HG02623 (cell line): ENCODE measurements at regions not wholly inside any gene's neighbourhood (a gene's known extent, or its start where the extent isn't known, plus 50 kb on each side); places are given as distances from the start of the nearest gene placed in this dataset.
"Not testable (repeated sequence)": the region's sequence is repeated elsewhere in the genome, so short reads cannot be mapped to it uniquely, and the experiment has no call there.

Experiments
- ATAC-seq: cut with Tn5 transposase; IDR thresholded peaks from one replicate; pipeline ENCODE4 v1.9.1; 2021; ENCODE audit warnings: moderate library complexity; ENCODE audit not compliant: unreplicated experiment

DNA sequence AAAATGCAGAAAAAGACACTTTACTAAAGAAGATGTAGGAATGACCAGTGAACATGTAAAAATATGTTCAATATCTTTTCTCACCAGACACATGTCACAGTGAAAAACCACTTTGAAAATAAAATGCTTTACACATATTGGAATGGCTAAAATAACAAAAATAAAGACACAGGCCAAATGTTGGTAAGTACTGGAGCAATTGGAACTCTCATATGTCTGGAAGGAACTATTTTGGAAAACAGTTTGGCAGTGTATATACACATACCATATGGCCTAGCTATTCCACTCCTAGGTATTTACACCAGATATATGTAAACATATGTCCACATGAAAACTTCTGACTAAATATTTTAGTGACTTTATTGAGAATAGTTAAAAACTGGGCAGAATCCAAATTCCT is 927.2 kb downstream of the BRINP3 start:
- no peak for ATAC-seq

DNA sequence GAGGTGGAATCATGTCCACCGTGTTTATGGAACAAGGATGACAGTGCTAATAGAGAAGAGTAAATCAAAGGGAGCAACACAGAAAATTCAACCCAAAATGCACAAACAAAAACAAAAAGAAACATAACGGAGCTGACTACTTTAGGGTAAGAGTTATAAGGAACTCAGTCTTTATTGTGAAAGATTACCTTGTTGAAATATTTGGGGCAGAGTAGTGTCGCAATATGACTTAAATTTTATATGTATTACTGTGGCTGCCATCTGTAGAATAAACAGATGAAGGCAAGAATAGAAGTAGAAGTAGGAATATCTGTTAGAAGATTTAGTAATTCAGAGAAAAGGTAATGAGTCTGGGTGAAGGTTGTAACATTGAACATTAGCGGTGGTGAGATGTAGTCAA is 913.9 kb downstream of the BRINP3 start:
- no peak for ATAC-seq

GRCh38 chr1:189567890-189568289 is 909.8 kb downstream of the BRINP3 start:
- ATAC-seq, result no peak

GRCh38 chr1:189596197-189596596 is 881.5 kb downstream of the BRINP3 start:
- no peak for ATAC-seq

- no peak for ATAC-seq
Observed at GRCh38 chr1:189597083-189597482, 880.6 kb downstream of the BRINP3 start.

DNA sequence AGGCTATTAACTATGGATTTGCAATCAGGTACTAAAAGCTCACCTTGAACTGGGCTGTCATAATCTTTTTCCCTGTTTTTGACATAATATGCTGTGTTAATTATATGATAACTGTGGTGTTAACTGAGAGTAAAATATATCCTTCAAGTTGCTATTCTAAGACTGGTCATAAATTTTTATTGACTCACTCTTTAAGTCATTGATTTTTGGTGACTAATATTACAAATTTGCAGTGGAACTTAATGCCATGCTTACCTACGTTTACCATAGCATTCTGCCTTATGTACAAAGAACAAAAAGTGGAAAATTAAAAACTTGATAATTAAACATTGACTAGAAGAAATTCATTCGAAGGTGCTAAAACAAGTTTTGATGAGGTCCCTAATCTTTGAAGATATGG is 872.4 kb downstream of the BRINP3 start:
- ATAC-seq, result no peak

- no peak for ATAC-seq
Observed at GRCh38 chr1:189606047-189606446, 871.6 kb downstream of the BRINP3 start.

DNA sequence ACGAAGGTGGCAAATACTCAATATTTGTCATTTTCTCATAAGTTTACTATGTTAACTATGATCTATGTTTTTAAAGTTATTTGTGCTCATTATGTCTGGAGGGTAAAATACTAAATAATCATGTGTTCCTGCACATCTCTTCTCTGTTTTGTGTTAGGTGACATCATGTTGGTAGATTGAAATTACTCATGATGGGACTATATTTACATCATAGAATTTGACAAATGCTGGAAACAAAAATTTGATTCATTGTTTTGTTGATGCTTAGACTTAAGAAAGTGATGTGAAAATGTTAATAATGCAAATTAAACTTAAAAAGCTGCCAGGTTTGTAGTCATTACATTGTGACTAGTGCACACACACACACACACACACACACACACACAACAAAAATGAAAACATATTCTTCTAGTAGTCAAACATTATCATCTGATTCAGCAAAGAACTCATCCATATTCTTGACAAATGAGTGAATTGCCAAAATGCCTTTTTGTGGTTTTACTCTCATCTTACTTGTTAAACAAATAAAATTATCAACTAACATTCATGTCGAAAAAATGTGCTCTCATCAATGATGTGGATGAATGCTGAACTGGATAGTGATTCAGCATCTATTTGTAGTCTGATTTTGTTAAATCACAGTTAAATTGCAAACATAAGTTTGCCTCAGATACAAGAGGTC is 870.7 kb downstream of the BRINP3 start:
- ATAC-seq, result no peak

GRCh38 chr1:189607477-189608096 is 870.1 kb downstream of the BRINP3 start:
- no peak for ATAC-seq

DNA sequence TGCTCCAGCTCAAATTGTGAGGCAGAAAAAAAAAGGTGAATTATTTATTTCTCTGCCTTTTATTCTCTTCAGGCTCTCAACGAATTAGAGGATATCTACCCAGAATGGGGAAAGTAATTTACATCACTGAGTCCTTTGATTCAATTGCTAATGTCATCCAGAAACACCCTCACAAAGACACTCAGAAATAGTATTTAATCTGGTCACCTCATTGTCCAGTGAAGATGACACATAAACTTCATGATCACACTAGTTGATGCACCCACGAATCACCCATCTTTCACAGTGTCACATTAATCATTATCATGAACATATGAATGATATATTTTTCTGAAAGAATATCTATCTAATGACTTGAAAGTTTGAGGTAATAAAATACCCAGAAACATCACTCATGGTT is 868.5 kb downstream of the BRINP3 start:
- no peak for ATAC-seq

GRCh38 chr1:189616893-189617292 is 860.8 kb downstream of the BRINP3 start:
- ATAC-seq, result no peak

DNA sequence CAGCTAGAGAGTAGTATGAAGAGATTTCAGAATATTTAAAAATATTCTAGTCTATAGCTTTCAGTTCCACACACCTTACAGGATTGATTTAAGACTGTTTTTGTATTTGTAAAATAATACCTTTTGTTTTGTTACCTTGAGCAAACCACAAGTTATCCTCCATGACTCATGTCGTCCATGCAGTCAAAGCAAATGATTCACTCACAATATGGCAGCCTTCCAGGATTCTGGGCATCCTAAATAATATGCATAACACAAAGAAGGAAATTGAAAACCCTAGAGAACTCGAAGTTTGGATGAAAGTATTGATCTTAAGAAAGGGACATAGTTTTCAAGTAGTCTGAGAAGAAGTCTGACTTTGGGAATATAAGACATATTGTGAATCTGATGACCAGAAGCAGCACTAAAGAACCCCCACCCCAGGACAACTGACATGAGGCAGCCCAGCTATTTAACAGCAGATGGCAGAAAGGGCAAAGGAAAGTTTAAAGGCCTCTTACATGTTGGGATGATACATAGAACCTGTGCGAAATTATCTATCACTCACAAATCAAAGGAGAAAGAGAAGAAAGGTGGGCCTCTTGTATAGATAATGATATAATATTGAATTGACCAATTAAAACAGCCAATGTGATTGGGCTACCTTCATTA is 857.9 kb downstream of the BRINP3 start:
- ATAC-seq, result no peak

- no peak for ATAC-seq
Observed at GRCh38 chr1:189620471-189620870, 857.2 kb downstream of the BRINP3 start.

DNA sequence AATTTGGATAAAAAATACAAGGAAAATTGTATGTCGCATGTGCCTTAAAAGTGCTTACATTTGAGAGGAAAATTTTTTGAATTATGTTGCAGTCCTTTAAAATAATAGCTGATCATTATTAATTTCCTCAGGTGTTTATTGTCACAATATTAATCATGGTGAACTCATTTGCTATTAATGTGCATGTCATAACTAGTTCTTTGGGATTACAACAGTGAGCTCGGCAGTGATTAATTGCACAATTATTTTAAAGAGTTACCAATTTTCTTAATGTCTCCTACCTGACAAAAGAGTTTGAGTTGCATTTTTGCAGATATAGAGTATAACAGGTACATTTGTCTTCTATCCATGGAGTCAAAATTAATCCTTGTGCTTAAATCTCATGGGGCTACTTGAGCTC is 854.3 kb downstream of the BRINP3 start:
- ATAC-seq, result no peak

GRCh38 chr1:189627427-189627826 is 850.2 kb downstream of the BRINP3 start:
- no peak for ATAC-seq

DNA sequence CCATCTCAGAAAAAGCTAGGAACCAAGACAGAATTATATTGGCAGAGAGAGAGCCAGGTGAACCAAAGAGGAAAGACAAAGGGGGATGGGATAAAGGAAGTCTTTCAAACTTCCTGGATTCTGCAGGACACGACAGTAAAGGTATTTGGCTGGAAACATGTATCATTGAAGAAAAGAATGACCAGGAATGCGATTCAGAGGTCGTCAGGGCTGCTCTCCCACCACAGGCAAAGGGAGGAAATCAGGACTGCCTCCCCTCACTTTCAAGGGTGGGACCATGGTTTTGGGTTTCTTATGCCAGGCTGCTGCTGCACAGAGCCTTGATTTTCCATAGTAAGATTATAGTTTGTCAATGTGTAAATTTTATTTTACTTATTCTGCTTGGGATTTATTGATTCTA is 848.8 kb downstream of the BRINP3 start:
- no peak for ATAC-seq

- no peak for ATAC-seq
Observed at GRCh38 chr1:189633658-189634057, 844.0 kb downstream of the BRINP3 start.

DNA sequence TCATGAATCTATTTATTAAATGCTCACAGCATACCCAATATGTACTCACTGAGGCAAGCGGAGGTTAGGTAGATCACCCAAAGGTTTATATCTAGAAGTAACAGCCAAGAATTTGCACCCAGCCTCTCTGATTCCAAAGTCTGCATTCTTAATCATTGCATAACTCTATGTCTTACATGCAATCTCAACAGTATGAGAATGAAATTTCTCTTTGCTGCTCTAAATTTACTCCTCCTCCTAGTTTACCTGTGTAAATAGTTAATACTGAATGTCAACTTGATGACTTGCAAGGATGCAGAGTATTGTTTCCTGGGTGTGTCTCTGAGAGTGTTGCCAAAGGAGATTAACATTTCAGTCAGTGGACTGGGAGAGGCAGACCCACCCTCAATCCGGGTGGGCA is 840.6 kb downstream of the BRINP3 start:
- no peak for ATAC-seq

DNA sequence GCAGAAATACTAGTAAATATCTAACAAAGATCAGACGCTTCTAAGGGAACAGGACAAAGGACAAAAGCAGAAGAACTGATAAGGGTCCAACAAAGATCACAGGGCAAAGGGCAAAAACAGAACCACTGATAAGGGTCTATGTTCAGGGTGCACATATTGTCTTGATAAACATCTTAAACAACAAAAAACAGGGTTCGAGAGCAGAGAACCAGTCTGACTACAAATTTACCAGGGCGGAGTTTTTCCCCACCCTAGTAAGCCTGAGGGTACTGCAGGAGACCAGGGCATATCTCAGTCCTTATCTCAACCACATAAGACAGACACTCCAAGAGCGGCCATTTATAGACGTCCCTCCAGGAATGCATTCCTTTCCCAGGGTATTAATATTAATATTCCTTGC is 833.5 kb downstream of the BRINP3 start:
- ATAC-seq, result not testable (repeated sequence)

GRCh38 chr1:189644970-189645369 is 832.7 kb downstream of the BRINP3 start:
- ATAC-seq, result no peak

GRCh38 chr1:189646066-189646465 is 831.6 kb downstream of the BRINP3 start:
- ATAC-seq, result no peak

GRCh38 chr1:189654906-189655305 is 822.8 kb downstream of the BRINP3 start:
- ATAC-seq, result no peak
